Upper lobe of right lung (tissue), 1 donor: ENCODE measurements at regions not wholly inside any gene's neighbourhood (a gene's known extent, or its start where the extent isn't known, plus 50 kb on each side); places are given as distances from the start of the nearest gene placed in this dataset.
A peak's percentile ranks its signal among the peaks of the same experiment; 100 is the strongest.
"Not testable (repeated sequence)": the region's sequence is repeated elsewhere in the genome, so short reads cannot be mapped to it uniquely, and the experiment has no call there.

Source experiments
- ATAC-seq: fragments of 200-7000 bp; cut with Tn5 transposase; one replicate; pipeline ENCODE4 v1.9.1; 2020; ENCODE audit warnings: mild to moderate bottlenecking, moderate library complexity
- DNase-seq: peaks from one replicate; pipeline ENCODE4 v3.0.0-alpha.2; 2020
- H3K27ac ChIP-seq: fragments of 200-600 bp; one replicate; pipeline ENCODE4 v1.8.0; 2022
- H3K27me3 ChIP-seq: fragments of 200-600 bp; one replicate; pipeline ENCODE4 v1.8.0; 2022; ENCODE audit warnings: mild to moderate bottlenecking
- H3K36me3 ChIP-seq: fragments of 200-600 bp; one replicate; pipeline ENCODE4 v1.8.0; 2022
- H3K4me1 ChIP-seq: fragments of 200-600 bp; one replicate; pipeline ENCODE4 v1.8.0; 2022
- H3K4me3 ChIP-seq: fragments of 200-600 bp; one replicate; pipeline ENCODE4 v1.8.0; 2022; ENCODE audit warnings: mild to moderate bottlenecking
- H3K9me3 ChIP-seq: fragments of 200-600 bp; one replicate; pipeline ENCODE4 v1.8.0; 2022
- CTCF ChIP-seq: fragments of 200-600 bp; IDR thresholded peaks from one replicate; pipeline ENCODE4 v1.8.0; 2022; ENCODE audit warnings: antibody characterized with exemption
- intact Hi-C: fragments of 100-400 bp; cut with DNase I; formaldehyde crosslinking; loops from one replicate; pipeline ENCODE4 v1.11.0; 2022
- donor health status: DM: no; HTN: yes; CAD: no; lungs with severe emphysema.

DNA sequence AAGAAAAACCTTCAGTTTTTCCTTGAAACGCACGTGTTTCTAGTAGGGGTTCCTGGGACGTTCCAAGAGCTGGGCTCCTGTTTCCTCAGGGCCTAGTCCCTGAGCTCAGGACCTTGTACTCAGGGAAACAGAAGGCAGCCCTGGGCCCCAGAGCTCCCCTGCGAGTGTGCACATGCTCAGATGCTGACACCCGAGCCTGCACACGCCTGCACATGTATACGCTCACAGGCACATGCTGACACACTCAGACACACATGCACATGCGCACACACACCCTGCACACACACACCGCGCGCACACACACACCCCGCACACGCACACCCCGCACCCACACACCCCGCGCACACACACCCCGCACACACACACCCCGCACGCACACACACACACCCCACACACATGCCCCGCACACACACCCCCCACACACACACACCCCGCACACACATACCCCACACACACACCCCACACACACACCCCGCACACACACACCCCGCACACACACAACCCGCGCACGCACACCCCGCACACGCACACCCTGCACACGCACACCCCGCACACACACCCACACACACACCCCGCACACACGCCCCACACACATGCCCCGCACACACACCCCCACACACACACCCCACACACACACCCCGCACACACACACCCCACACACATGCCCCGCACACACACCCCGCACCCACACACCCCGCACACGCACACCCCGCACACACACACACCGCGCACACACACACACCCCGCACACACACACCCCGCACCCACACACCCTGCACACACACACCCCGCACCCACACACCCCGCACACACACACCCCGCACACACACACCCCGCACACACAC lies 52.2 kb downstream of the CALML3 start:
- intact Hi-C loops: no loop called here
- Histone ChIP-seq H3K27me3 (no peaks in the 10 kb centered on the region), H3K36me3 (no peaks in the 10 kb centered on the region), H3K4me1 (no peaks in the 10 kb centered on the region), H3K4me3 (no peak overlapping the region), H3K27ac (no peak overlapping the region), H3K9me3 (no peaks in the 10 kb centered on the region)
- ATAC-seq: no peak
- no peak for TF ChIP-seq CTCF
- peak; percentile 18 for DNase-seq

DNA sequence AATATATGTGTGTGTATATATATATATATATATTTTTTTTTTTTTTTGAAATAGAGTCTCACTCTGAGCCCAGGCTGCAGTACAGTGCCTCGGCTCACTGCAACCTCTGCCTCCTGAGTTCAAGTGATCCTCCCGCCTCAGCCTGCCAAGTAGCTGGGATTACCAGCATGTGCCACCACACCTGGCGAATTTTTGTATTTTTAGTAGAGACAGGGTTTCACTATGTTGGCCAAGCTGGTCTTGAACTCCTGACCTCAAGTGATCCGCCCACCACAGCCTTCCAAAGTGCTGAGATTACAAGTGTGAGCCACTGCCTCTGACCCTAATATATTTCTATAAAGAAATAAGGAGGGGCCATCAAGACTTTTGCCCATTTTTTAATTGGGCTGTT lies 55.3 kb downstream of the CALML3 start:
- peak; percentile 7 for DNase-seq
- intact Hi-C loops: not testable (repeated sequence)

GRCh38 chr10:5581670-5582566 lies 57.2 kb downstream of the CALML3 start:
- ATAC-seq: no peak
- Histone ChIP-seq H3K4me1 (no peaks in the 10 kb centered on the region), H3K4me3 (no peak overlapping the region), H3K27ac (no peak overlapping the region), H3K27me3 (no peaks in the 10 kb centered on the region), H3K9me3 (no peaks in the 10 kb centered on the region), H3K36me3 (no peaks in the 10 kb centered on the region)
- DNase-seq: peak; percentile 48
- no peak for TF ChIP-seq CTCF
- intact Hi-C loops: no loop called here

More for the DNA sequence above, 55.3 kb downstream of the CALML3 start:
- H3K36me3 ChIP-seq, ATAC-seq, H3K27me3 ChIP-seq, H3K4me3 ChIP-seq, H3K4me1 ChIP-seq, H3K27ac ChIP-seq, H3K9me3 ChIP-seq: not testable (repeated sequence)

GRCh38 chr10:5582736-5583135 lies 58.0 kb downstream of the CALML3 start:
- H3K9me3 ChIP-seq: no peaks in the 10 kb centered on the region
- H3K4me3 ChIP-seq: no peak overlapping the region
- no peak for TF ChIP-seq CTCF
- intact Hi-C loops: no loop called here
- DNase-seq: peak; percentile 29
- no peak overlapping the region for H3K27ac ChIP-seq
- H3K36me3 ChIP-seq: no peaks in the 10 kb centered on the region
- H3K27me3 ChIP-seq: no peaks in the 10 kb centered on the region
- no peaks in the 10 kb centered on the region for H3K4me1 ChIP-seq
- no peak for ATAC-seq

DNA sequence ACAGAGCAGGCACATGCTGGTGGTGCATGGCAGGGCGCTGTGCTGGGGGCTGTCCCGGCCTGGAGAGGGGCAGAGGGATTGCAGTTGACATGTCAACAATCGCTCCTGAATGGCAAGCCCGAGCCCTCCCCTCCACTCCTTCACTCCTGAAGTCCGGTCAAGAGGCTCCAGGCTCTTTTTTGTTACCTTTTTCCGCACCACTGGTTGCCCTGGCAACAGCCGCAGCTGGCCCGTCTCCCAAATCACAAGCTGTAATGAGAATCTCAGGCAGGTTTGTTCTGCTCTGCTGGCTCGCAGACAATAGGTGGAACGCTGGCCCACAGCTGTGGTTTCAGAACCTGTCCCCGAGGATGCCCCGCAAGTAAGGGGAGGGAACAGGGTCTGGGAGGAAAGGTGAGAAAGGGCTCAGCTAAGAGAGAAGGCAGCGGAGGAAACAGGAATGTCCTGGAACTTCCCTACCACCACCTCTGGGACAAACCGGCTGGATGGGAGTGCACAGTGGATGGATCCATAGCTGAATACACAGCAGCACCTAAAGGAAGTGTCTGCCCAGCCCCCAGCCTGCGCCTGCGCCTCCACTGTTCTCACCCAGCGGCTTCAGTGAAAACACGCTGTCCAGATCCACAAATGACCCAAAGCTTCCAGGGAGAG lies 58.9 kb downstream of the CALML3 start:
- peak; percentile 73 for ATAC-seq

More for the DNA sequence above, 58.9 kb downstream of the CALML3 start:
- H3K27ac ChIP-seq: no peak overlapping the region
- H3K4me1 ChIP-seq: no peaks in the 10 kb centered on the region
- no peaks in the 10 kb centered on the region for H3K27me3 ChIP-seq
- no peaks in the 10 kb centered on the region for H3K36me3 ChIP-seq
- no peak overlapping the region for H3K4me3 ChIP-seq
- no peaks in the 10 kb centered on the region for H3K9me3 ChIP-seq
- TF ChIP-seq CTCF: no peak
- intact Hi-C loops: no loop called here
- peak; percentile 92 for DNase-seq
